ENCODE measurements at regions not wholly inside any gene's neighbourhood (a gene's known extent, or its start where the extent isn't known, plus 50 kb on each side); places are given as distances from the start of the nearest gene placed in this dataset.

GRCh38 chr14:40271480-40271879, 839.2 kb upstream of the FBXO33 start:
- TF ChIP-seq CTCF (IDR thresholded peaks at IDR 0.05; ENCODE audit: low read depth, low read length), result no peak
- no peak for DNase-seq (ENCODE audit: low read depth in 2 of 2)

GRCh38 chr14:40269436-40269835, 837.2 kb upstream of the FBXO33 start:
- no peak for DNase-seq (ENCODE audit: low read depth in 2 of 2)
- H3K4me3 ChIP-seq (replicated peaks in 1 of 2; ENCODE audit: low read depth in 2 of 2, low read length in 2 of 2), result no peak overlapping the region
- TF ChIP-seq CTCF (IDR thresholded peaks at IDR 0.05; ENCODE audit: low read depth, low read length), result no peak

More at GRCh38 chr14:40271480-40271879, 839.2 kb upstream of the FBXO33 start:
- H3K4me3 ChIP-seq (replicated peaks in 1 of 2; ENCODE audit: low read depth in 2 of 2, low read length in 2 of 2), result no peak overlapping the region

- H3K4me3 ChIP-seq (replicated peaks in 1 of 2; ENCODE audit: low read depth in 2 of 2, low read length in 2 of 2), result no peak overlapping the region
- no peak for TF ChIP-seq CTCF (IDR thresholded peaks at IDR 0.05; ENCODE audit: low read depth, low read length)
- no peak for DNase-seq (ENCODE audit: low read depth in 2 of 2)
Measured at GRCh38 chr14:40268236-40268635, 836.0 kb upstream of the FBXO33 start.

GRCh38 chr14:40265096-40265495, 832.9 kb upstream of the FBXO33 start:
- no peak for TF ChIP-seq CTCF (IDR thresholded peaks at IDR 0.05; ENCODE audit: low read depth, low read length)
- H3K4me3 ChIP-seq (replicated peaks in 1 of 2; ENCODE audit: low read depth in 2 of 2, low read length in 2 of 2), result no peak overlapping the region
- DNase-seq (ENCODE audit: low read depth in 2 of 2), result no peak

GRCh38 chr14:40252817-40253447, 820.7 kb upstream of the FBXO33 start:
- no peak overlapping the region for H3K4me3 ChIP-seq (replicated peaks in 1 of 2; ENCODE audit: low read depth in 2 of 2, low read length in 2 of 2)
- no peak for TF ChIP-seq CTCF (IDR thresholded peaks at IDR 0.05; ENCODE audit: low read depth, low read length)
- no peak for DNase-seq (ENCODE audit: low read depth in 2 of 2)

- TF ChIP-seq CTCF (IDR thresholded peaks at IDR 0.05; ENCODE audit: low read depth, low read length), result no peak
- DNase-seq (ENCODE audit: low read depth in 2 of 2), result no peak
- H3K4me3 ChIP-seq (replicated peaks in 1 of 2; ENCODE audit: low read depth in 2 of 2, low read length in 2 of 2), result no peak overlapping the region
Measured at GRCh38 chr14:40248671-40249070, 816.4 kb upstream of the FBXO33 start.

All from cardiac fibroblast (primary cell).